Nephron progenitor cell (in vitro differentiated cells): ENCODE measurements at regions not wholly inside any gene's neighbourhood (a gene's known extent, or its start where the extent isn't known, plus 50 kb on each side); places are given as distances from the start of the nearest gene placed in this dataset.

ENCODE experiments used
- DNase-seq: peaks from one replicate; pipeline ENCODE4 v3.0.0; 2021
- H3K27ac Mint-ChIP-seq: 2 replicates; pipeline ENCODE4 v1.8.0; 2021; ENCODE audit warnings: mild to moderate bottlenecking, moderate library complexity, mixed read lengths
- H3K27me3 Mint-ChIP-seq: 2 replicates; pipeline ENCODE4 v1.8.0; 2021; ENCODE audit warnings: mild to moderate bottlenecking, low read depth, mixed read lengths; ENCODE audit not compliant: poor library complexity
- H3K36me3 Mint-ChIP-seq: 2 replicates; pipeline ENCODE4 v1.8.0; 2021; ENCODE audit warnings: low read depth, mixed read lengths
- H3K4me1 Mint-ChIP-seq: 2 replicates; pipeline ENCODE4 v1.8.0; 2021; ENCODE audit warnings: mixed read lengths
- H3K4me3 Mint-ChIP-seq: 2 replicates; pipeline ENCODE4 v1.8.0; 2021; ENCODE audit warnings: mild to moderate bottlenecking, moderate library complexity, mixed read lengths
- H3K9me3 Mint-ChIP-seq: 2 replicates; pipeline ENCODE4 v1.8.0; 2021; ENCODE audit warnings: mild to moderate bottlenecking, moderate library complexity, mixed read lengths
- CTCF ChIP-seq: fragments of 200-600 bp; sonication (generic); IDR thresholded peaks from 2 replicates; pipeline ENCODE4 v1.5.0; 2021; ENCODE audit warnings: antibody characterized with exemption

GRCh38 chr12:88805692-88806091 lies 225.4 kb upstream of the KITLG start:
- Mint-ChIP-seq H3K9me3 (no peaks in the 10 kb centered on the region), H3K4me3 (no peak overlapping the region)
- no peak for DNase-seq

GRCh38 chr12:88805286-88805685 lies 225.0 kb upstream of the KITLG start:
- Mint-ChIP-seq H3K27ac (no peak overlapping the region), H3K27me3 (no peaks in the 10 kb centered on the region), H3K4me1 (no peaks in the 10 kb centered on the region), H3K4me3 (no peak overlapping the region), H3K9me3 (no peaks in the 10 kb centered on the region), H3K36me3 (no peaks in the 10 kb centered on the region)
- TF ChIP-seq CTCF = no peak
- DNase-seq = no peak

More at GRCh38 chr12:88805692-88806091, 225.4 kb upstream of the KITLG start:
- H3K4me1 Mint-ChIP-seq = no peaks in the 10 kb centered on the region
- no peak for TF ChIP-seq CTCF
- no peaks in the 10 kb centered on the region for H3K27me3 Mint-ChIP-seq
- no peaks in the 10 kb centered on the region for H3K36me3 Mint-ChIP-seq
- H3K27ac Mint-ChIP-seq = no peak overlapping the region

- H3K27me3 Mint-ChIP-seq = no peaks in the 10 kb centered on the region
- no peaks in the 10 kb centered on the region for H3K36me3 Mint-ChIP-seq
- H3K9me3 Mint-ChIP-seq = no peaks in the 10 kb centered on the region
- TF ChIP-seq CTCF = no peak
- no peak overlapping the region for H3K4me3 Mint-ChIP-seq
- no peak overlapping the region for H3K27ac Mint-ChIP-seq
- no peaks in the 10 kb centered on the region for H3K4me1 Mint-ChIP-seq
- no peak for DNase-seq
These were observed 221.9 kb upstream of the KITLG start for GRCh38 chr12:88802096-88802706.

GRCh38 chr12:88801227-88802095 lies 221.2 kb upstream of the KITLG start:
- Mint-ChIP-seq H3K9me3 (no peaks in the 10 kb centered on the region), H3K27me3 (no peaks in the 10 kb centered on the region), H3K4me3 (no peak overlapping the region), H3K36me3 (no peaks in the 10 kb centered on the region), H3K27ac (no peak overlapping the region), H3K4me1 (no peaks in the 10 kb centered on the region)
- TF ChIP-seq CTCF = no peak
- DNase-seq = no peak

GRCh38 chr12:88793096-88793495 lies 212.8 kb upstream of the KITLG start:
- Mint-ChIP-seq H3K4me1 (no peaks in the 10 kb centered on the region), H3K27ac (no peak overlapping the region), H3K27me3 (no peaks in the 10 kb centered on the region), H3K9me3 (peaks cover 20% of the 10 kb centered on the region), H3K4me3 (no peak overlapping the region), H3K36me3 (no peaks in the 10 kb centered on the region)
- TF ChIP-seq CTCF = no peak
- no peak for DNase-seq
